ENCODE measurements at regions not wholly inside any gene's neighbourhood (a gene's known extent, or its start where the extent isn't known, plus 50 kb on each side); places are given as distances from the start of the nearest gene placed in this dataset.

DNA sequence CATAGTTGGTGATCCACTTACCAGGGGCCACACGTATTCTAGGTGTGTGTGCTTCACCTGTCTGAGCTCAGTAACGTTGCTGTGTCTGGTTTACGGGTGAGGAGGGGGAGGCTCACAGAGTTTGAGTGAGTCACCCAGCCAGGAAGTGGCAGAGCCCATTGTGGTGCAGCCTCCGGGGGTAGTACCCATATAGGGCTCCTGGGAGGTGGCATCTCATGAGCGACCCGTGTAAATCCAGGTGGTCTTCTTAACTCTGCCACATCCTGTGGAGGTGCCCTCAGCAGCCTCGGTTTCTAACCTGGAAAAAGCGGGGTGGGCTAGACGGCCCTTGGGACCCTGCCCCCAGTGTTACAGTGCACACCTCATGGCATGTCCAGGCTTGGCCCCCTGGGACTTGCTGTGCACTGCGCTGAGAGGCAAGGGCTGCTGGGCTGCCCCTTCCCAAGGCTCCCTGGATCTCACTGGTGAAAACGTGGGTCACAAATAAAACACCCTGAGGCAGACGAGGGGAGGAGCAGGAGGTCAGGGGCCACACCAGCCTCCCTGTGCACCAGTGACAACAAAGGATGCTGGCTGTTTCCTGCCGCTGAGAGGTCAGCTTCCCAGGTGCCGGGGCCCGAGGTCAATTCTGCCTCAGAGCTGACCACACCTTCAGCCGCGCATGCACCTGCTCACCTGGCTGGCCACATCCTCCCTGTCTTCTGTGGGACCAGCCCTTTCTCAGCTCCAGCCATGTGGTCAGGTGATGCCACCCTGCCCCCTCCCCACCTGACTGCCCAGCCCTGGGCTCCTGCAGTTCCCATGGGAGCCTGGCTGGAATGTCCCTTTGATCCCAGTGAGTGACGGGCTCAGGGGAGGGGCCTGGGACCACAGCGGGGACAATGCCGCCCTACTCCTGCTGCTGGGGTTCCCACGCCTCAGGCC lies 305.1 kb downstream of the CTTN start:
- DNase-seq (ENCODE audit: low read depth) = no peak

DNA sequence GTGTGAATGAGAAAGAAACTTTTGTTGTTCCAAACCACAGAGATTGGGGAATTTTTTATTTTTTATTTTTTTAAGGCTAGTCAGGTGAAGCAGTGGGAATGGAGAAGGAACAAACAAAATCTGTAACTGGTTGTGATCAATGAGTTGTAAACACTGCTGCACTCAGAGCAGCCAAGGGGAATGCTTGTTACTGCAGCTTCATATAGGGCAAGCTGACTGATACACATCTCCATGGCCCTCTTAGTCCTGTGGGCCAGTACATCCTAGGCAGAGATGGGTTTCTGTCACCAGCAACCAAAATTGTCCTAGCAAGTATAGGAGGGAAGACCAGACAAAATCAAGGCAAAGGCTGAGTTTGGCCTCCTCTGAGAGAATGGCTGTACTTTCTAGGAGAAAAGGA lies 306.8 kb downstream of the CTTN start:
- no peak for DNase-seq (ENCODE audit: low read depth)

DNA sequence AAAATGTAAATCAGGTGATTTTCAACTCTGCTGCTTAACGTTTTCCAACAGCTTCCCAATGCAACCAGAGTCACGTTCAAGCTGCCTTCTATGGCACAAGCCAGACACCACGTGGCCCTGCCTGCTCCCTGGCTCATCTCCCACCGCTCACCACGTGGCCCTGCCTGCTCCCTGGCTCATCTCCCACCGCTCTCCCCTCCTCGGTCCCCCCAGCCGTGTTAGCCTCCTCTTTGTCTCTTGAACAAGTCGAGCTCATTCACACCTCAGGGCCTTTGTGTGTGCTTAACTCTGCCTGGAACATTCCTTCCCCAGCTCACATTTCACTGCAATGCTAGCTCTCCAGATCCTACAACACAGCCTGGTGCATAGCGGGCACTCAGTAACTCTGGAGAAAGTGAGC lies 307.6 kb downstream of the CTTN start:
- no peak for DNase-seq (ENCODE audit: low read depth)

DNA sequence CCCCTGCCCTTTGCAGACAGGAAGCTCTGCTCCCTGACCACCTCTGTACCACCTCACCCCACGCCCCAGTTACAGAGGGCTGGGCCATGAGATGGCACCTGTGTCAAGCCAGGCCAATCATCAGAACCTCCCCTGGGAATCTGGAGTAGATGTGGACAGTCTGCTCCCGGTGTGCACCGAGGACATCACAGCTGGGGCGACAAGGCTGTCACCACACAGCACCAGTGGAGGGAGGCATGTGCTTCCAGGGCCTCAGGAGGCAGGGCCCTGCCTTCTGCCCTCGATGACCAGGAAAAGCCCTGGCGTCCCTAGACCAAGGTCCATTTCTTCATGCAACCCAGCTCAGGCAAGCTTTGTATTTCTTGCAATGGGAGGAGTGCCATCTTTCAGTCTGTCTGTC lies 309.5 kb downstream of the CTTN start:
- DNase-seq (ENCODE audit: low read depth) = no peak

DNA sequence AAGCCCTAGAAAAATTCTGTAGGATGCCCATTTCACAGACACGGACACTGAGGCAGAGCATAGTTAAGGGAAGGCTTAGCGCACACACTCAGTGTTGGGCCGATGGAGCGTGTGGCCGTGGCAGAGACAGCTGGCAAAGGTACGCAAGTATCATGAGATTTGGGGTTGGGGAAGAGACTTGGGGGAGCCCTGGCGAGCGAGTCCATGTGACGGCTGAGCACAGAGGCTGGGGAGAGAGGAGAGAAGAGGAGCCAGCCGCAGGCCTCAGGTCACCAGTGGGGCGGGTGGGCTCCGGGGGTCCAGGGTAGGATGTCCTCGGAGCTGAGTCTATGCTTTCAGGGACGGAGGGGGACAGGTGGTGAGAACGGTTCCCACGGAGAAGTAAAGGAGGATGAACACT lies 311.3 kb downstream of the CTTN start:
- DNase-seq (ENCODE audit: low read depth) = no peak

DNA sequence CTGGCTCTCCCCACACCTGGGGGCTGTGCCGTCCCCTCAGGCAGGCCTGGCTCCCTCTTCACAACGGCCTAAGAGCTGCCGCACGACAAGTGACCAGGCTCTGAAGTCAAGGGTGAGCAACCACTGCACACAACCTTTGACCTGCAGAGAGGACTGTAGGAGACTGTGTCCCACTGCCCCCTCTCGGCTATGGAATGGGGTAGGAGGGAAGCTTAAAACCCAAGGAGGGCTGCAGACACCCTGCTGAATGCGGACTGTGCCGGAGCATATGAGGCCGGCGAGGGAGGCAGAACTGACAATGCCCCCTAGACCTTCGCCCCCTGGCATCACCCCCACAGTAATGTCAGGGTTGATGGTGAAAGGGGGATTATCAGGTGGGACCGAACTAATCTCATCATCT lies 311.9 kb downstream of the CTTN start:
- DNase-seq (ENCODE audit: low read depth) = no peak

DNA sequence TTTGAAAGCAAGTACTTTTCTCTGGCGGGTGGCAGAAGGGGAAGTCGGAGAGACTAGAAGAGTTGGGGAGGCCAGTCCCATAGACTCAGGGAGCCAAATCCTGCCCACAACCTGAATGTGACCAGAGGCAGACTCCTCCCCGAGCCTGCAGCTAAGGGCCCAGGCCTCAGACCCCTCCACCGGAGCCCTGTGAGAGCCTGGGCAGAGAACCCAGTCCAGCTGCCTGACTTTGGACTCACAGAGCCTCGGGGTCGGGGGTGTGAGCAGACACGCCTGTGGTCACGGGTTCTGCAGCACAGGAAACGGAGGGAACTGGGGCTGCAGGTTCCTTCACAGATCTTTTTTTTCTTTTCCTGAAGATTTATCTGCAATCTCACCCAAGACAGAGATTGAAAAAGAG lies 312.3 kb downstream of the CTTN start:
- DNase-seq (ENCODE audit: low read depth) = no peak

DNA sequence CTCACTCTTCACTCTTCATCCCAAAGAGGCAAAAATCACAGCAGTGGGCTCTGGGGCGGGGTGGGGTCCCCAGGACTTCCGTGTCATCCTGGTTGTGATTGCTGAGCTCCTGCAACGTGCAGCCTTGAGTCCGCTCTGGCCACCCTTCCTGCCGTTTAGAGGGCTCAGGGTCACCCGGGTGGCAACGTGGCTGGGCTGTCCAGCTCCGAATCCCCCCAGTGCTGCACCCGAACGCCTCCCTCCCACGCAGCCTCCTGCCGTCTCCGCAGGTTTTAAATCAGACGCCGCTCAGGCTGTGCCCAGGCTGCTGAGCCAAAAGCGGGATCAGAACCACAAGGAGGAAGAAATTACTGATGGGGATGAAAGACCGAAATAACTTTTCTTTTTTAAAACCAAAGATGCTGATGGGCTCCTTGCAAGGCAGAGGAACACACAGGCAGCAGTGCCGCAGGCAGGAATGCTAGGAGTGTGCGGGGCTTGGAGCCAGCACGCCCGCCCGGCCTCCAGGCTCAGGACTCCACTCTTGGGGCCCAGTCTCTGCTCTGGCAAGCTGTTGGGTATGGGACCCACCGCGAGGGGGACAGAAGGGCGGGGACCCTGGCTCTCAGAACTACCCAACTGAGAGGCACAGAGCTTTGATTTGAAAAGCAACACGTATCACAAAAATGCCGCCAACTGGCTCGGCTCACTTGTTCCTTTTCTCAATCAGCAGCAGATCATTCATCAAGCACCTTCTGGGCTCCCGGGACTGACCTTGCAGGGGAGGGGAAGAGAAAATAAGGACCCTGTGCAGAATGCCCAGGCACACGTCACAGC lies 313.0 kb downstream of the CTTN start:
- no peak for DNase-seq (ENCODE audit: low read depth)

DNA sequence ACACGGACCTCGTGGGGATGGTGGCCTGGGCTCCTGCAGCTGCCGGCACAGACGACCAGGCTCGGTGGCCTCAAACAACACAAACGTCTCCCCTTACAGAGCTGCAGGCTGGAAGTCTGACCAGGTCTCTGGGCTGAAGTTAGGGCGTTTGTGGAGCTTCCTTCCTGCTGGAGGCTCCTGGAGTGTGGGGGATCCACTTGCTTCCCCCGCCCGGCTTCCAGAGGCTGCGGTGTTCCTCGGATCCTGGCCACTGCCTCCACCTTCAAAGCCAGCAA lies 313.5 kb downstream of the CTTN start:
- no peak for DNase-seq (ENCODE audit: low read depth)

DNA sequence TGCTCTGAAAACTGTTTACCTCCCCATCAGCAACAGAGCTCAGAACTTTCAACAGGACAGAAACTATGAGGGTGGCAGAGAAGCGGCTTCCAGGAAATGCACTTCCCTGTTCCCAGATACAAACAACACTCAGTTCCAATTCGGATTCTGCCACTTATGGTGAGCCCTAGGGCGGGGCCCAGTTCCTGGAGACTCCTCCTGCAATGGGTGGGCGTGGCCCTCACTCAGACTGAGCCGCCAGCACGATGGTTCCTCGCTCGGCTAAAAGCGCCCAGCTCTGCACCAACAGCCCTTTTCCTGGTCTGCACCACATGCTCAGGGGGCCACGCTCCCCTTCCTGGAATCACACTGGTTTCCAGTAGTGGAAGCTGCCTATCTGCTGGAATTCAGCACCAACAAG lies 314.1 kb downstream of the CTTN start:
- DNase-seq (ENCODE audit: low read depth) = no peak

DNA sequence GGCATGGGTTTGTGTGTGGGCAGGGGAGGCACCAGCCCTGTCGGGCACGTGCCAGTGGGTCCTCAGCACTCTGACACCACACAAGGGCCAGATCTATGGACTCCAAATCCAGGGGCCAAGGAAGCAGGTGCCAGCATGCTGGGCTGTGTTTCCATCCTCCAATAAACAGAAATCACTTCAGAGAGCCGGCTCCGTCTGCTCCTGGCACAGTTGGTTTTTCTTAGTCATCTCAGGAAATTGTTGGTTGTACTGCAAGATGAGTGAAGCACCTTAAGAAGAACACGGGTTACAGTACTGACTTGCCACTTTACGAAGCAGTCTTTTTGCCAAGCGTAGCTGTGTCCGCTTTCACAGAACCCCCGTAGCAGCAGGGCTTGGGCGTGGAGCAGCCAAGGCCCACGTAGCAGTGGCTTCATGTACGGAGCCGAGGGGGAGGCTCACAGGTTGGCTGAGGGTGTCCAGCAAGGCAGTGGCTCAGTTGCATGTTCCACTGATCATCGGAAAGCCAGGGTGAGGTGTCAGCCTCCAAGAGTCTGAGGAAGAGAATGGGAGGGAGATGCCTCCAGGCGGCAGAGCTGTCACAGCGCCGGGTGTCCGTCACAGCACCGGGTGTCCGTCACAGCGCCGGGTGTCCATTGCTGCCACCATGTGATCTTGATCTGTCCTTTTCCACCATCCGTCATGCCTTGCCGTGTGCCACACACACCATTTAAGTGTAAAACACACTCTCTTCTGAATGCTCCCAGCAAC lies 314.9 kb downstream of the CTTN start:
- no peak for DNase-seq (ENCODE audit: low read depth)

DNA sequence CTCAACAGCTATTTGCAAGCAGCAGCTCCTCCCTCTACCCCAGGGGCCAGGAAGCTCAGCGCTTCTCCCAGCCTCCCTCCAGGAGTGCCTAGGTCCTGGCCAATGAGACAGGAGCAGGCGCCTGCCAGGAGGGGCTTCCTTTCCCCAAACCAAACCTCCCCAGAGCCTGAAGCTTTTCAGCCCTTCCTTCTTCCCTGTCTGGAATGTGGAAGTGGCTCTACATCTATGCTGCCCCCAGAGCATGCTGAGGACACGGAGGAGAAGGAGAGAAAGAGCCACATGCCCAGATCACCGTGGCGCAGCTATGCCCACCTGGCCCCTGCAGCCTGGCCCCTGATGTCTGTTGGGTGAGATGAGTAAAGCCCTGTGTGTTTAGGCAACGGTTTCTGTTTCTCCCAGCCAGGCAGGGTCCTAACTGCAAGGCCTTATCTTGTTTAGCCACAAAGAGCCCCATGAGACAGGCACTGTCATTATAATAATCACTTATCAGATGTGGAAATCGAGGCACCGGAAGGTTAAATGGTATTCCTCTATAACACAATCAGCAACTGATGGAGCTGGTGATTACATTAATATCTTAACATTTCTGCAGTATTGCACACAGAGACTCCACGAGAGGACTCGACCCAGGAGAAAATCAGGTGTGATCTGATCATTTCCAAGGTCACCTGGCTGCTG lies 315.8 kb downstream of the CTTN start:
- no peak for DNase-seq (ENCODE audit: low read depth)

DNA sequence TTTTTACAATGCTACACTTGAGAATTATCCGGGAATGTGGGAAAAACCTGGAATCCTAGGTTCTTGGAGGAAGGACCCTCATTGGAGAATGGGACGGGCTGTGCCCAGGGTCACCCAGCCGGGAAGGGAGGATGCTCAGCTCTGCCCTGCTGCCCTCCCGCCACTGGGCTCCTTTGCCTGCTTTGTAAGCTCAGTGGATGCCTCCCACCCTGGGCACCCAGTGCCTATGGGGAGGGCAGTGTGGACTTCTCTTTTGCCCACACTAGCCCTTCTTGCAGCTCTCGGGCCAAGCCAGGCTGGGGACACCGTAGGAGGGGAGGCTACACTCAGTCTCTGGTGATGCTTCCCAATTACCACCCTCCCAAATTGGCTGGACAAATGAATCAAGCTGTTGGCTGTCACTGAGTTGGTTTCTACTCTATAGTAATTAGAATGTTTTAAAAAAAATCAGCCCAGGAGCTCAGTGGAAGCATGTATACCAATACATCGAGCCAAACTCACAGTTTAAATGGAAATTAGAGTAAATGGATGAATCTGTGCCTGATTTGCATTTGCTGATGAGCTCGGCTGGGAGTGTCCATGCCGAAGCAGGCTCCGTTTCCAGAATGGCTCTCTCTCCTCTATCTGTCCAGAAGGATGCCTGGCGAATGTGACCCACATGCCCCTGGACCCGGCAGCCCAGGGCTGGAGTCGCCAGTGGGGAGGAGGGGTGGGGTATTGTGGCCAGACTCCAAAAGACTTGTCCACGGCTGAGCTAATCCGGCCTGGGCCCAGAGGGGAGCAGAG lies 317.0 kb downstream of the CTTN start:
- no peak for DNase-seq (ENCODE audit: low read depth)

DNA sequence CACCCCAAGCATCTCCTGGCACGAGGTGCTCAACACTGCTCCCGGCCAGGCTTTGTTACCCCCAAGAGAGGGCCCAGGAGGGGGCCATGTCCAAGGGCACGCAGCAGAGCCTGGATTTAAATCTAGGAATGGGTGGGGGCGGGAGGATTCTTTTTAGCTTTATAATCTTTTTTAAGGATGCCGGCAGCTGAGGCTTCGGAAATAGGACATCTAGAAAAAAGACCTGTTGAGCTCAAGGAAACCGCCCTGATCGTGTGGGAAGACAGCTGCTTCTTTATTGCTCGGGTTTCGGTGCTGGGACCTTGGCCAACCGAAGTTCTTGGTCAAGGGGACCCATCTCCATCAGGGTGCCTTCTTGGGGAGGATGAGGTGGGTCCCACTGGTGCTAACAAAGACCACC lies 317.9 kb downstream of the CTTN start:
- no peak for DNase-seq (ENCODE audit: low read depth)

DNA sequence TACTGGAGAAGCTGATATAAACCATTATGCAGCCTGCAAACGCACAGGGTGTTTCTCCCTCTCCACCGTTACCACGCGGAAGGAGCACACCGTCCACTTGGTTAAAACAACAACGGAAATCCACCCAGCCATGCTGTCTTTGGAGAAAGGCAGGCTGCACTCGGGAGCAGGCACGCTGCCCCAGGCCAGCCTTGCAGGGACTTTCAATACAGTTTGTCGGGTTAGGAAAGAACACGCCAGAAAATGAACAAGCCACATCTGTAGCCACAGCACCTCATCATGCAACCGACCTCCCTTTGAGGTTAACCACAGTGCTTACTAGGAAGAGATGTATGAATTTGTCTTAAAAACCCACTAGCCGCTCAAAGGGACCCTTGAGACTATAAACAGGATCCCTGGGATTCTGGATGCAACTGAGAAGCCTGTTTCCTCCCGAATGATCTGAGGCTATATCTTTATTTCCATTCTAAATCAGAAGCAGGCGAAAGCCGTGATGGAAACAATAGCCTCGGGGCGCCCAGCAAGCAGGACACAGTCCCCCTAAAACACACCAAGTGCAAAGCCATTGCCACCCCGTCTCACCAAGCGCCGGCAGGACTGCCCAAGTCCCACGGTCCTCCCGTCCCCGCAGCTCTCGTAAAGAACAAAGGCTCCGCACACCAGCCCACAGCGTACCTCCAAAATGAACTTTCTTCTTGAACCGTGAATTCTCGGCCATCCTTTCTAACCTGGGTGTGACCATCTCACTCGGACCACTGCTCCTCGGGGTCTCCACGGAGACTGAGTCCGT lies 318.9 kb downstream of the CTTN start:
- DNase-seq (ENCODE audit: low read depth) = no peak

DNA sequence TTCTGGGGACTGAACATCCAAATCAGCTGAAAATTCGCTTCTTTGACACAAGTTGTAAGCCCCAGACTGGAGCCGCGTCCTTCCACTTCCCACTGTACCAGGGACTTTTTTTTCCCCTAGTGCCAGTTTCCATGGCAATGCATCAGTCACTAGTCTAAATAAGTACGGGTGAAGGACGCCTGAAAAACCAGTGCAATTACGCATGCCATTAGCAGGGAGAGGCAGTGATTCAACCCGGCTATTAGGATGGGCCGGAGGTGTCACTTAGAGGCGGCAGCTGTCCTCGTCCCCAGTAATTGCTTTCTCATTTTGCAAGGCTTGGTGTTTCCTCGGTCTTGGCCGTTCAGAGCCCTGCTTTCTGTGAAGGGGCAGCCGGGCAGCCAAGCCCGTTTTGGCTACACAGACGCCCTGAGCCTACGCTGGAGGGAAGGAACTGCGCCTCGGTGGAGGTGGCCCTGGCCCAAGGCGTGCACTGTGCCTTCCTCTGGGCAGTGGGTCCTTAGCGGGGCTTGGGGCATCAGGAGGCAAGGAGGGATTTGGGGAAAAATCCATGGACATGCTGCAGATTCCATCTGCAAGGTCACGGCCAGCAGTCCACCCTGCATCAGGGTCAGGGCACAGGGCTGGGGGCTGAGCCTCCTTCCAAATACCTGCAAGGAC lies 319.7 kb downstream of the CTTN start:
- no peak for DNase-seq (ENCODE audit: low read depth)

DNA sequence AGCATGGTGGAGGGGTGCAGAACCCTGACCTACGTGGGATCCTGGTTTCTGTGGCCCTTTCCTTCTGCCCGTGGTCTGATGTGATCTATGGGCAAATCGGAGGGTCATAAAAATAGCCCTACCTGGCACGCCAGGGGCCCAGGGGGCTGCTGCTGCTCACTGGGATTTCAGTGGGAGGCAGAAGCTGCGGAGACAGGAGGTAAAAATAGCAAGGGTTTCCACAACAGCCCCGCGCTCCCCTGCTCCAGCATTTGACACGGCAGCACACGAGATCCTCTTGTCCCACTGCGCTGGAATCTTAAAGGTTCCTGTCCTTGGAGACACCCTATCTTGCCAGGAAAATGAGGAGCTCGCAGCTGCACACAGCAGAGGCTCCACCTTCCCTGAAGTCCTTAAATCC lies 321.2 kb downstream of the CTTN start:
- DNase-seq (ENCODE audit: low read depth) = no peak

DNA sequence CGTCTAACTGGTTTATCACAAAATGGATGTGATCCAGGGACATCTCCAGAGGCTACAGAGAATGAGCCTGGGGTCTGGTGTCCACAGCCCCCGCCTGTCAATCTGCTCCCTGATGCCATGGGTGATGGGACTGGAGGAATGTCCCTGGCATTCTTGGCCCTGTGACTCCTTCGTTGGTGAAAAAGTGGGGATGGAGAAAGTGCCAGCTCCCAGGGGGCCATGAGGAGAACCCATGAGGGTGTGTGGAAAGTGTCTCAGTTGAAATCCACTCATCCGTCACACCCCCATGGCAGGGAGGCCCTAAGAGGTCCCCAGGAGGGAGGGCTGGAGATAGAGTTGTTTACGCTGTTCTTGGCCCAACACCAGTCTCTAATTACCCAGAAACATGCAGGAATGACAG lies 322.0 kb downstream of the CTTN start:
- no peak for DNase-seq (ENCODE audit: low read depth)

DNA sequence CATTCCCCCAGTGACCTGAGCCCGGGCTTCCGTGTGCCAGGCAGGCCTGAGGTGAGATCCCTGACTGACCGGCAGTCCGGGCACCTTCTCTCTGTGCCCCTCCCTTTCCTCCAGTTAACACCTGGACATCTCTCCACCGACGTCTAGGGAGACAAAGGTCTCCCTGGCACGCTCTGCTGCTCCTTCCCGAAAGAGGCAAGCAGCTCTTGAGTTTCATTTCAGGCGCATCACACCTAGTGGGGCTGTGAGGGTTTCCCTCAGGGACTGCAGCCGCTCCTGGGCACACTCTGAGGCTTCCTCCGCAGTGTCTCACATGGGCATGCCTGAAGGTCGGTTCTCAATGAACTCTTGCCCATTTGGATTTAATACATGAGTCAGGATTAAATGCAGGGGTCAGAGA lies 322.7 kb downstream of the CTTN start:
- no peak for DNase-seq (ENCODE audit: low read depth)

DNA sequence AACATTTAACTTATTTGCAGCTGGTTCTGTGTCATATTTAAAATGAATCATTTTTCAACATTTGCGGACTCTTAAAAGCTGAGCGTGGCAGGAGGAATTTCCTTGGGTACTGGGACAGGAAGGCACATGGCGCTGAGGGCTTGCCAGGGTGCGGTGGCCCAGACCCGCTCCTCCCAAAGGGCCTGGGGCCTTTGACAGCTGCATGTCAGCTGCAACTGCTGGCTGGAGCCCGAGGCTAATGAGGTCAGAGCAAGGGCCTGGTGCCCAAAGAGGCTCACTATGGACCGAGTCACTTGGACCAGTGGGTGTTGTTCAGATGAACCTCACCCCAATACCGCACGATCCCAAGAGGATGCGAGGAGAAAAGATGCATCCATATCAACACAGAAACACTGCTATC lies 326.9 kb downstream of the CTTN start:
- no peak for DNase-seq (ENCODE audit: low read depth)

Data from HS-27A (cell line).